KG1 (cell line): ENCODE measurements at regions not wholly inside any gene's neighbourhood (a gene's known extent, or its start where the extent isn't known, plus 50 kb on each side); places are given as distances from the start of the nearest gene placed in this dataset.
"Not testable (repeated sequence)": the region's sequence is repeated elsewhere in the genome, so short reads cannot be mapped to it uniquely, and the experiment has no call there.

ENCODE experiments used
- DNase-seq: peaks from one replicate; lab custom pipeline; 2025; lab: John Stamatoyannopoulos, UW

- DNase-seq: not testable (repeated sequence)
These were observed 281.8 kb downstream of the QKI start for GRCh38 chr6:163696311-163696710.

GRCh38 chr6:163695414-163695864, 280.9 kb downstream of the QKI start:
- no peak for DNase-seq

- no peak for DNase-seq
These were observed 280.5 kb downstream of the QKI start for GRCh38 chr6:163694988-163695398.

- DNase-seq: no peak
These were observed 279.6 kb downstream of the QKI start for GRCh38 chr6:163694072-163694471.

- no peak for DNase-seq
These were observed 276.5 kb downstream of the QKI start for GRCh38 chr6:163691049-163691448.

- no peak for DNase-seq
These were observed 274.3 kb downstream of the QKI start for GRCh38 chr6:163688739-163689362.

- no peak for DNase-seq
These were observed 272.6 kb downstream of the QKI start for GRCh38 chr6:163687075-163687474.

- DNase-seq: no peak
These were observed 271.8 kb downstream of the QKI start for GRCh38 chr6:163686301-163686700.

GRCh38 chr6:163683105-163683622, 268.6 kb downstream of the QKI start:
- DNase-seq: no peak

GRCh38 chr6:163679753-163680152, 265.2 kb downstream of the QKI start:
- DNase-seq: no peak

- DNase-seq: no peak
These were observed 264.6 kb downstream of the QKI start for GRCh38 chr6:163679012-163679660.

GRCh38 chr6:163675611-163676010, 261.1 kb downstream of the QKI start:
- no peak for DNase-seq

- DNase-seq: no peak
These were observed 258.2 kb downstream of the QKI start for GRCh38 chr6:163672710-163673109.

- no peak for DNase-seq
These were observed 257.3 kb downstream of the QKI start for GRCh38 chr6:163671791-163672190.

- no peak for DNase-seq
These were observed 256.8 kb downstream of the QKI start for GRCh38 chr6:163671355-163671754.

- DNase-seq: no peak
These were observed 255.8 kb downstream of the QKI start for GRCh38 chr6:163670336-163670735.

- DNase-seq: no peak
These were observed 253.5 kb downstream of the QKI start for GRCh38 chr6:163668061-163668426.

GRCh38 chr6:163667372-163668060, 253.0 kb downstream of the QKI start:
- DNase-seq: peak; percentile 63

GRCh38 chr6:163665464-163665863, 250.9 kb downstream of the QKI start:
- DNase-seq: no peak

GRCh38 chr6:163663575-163663974, 249.1 kb downstream of the QKI start:
- DNase-seq: no peak

GRCh38 chr6:163662604-163663225, 248.2 kb downstream of the QKI start:
- DNase-seq: no peak

- DNase-seq: no peak
These were observed 246.8 kb downstream of the QKI start for GRCh38 chr6:163661272-163661671.

GRCh38 chr6:163659803-163660202, 245.3 kb downstream of the QKI start:
- no peak for DNase-seq
